ENCODE measurements at regions not wholly inside any gene's neighbourhood (a gene's known extent, or its start where the extent isn't known, plus 50 kb on each side); places are given as distances from the start of the nearest gene placed in this dataset.
"Not testable (repeated sequence)": the region's sequence is repeated elsewhere in the genome, so short reads cannot be mapped to it uniquely, and the experiment has no call there.

- H3K79me1 ChIP-seq (replicated peaks; ENCODE audit: low read length, poor library complexity, severe bottlenecking); H3K4me1 ChIP-seq (ENCODE audit: control insufficient read depth, insufficient read depth, low read depth, low read length); H2BK15ac ChIP-seq (ENCODE audit: low read depth, poor library complexity, severe bottlenecking); H3K36me3 ChIP-seq (ENCODE audit: control insufficient read depth in 1 of 2, insufficient read depth in 2 of 2, low read depth in 1 of 2, low read length in 2 of 2); H4K8ac ChIP-seq (ENCODE audit: low read length); H3K23ac ChIP-seq (ENCODE audit: low read length in 2 of 2); H2BK120ac ChIP-seq (ENCODE audit: low read depth, low read length); H2AFZ ChIP-seq (ENCODE audit: low read depth, low read length); DNase-seq; H3K9me3 ChIP-seq (ENCODE audit: control insufficient read depth, low read length); H3K9ac ChIP-seq (ENCODE audit: low read length); H2AK5ac ChIP-seq (ENCODE audit: low read length, severe bottlenecking); H3K27ac ChIP-seq (ENCODE audit: low read length, poor library complexity, severe bottlenecking); H2BK12ac ChIP-seq (ENCODE audit: low read length in 2 of 2); H3K4me2 ChIP-seq (ENCODE audit: low read length, poor library complexity, severe bottlenecking); H3K4me3 ChIP-seq (ENCODE audit: insufficient read depth in 1 of 2, low read depth in 1 of 2, low read length in 2 of 2); H4K91ac ChIP-seq (ENCODE audit: low read length); H3K4ac ChIP-seq (ENCODE audit: low read depth in 1 of 2, low read length in 2 of 2); H3K14ac ChIP-seq (ENCODE audit: low read length in 2 of 2); H3K27me3 ChIP-seq (ENCODE audit: control insufficient read depth in 1 of 2, insufficient read depth in 1 of 2, low read length in 2 of 2); H2BK5ac ChIP-seq (ENCODE audit: low read depth, low read length, poor library complexity, severe bottlenecking); H3K18ac ChIP-seq (ENCODE audit: low read depth in 1 of 2, low read length in 2 of 2): not testable (repeated sequence)
- 97% methylated on average over 13 of the region's 13 CpGs for WGBS
Observed at GRCh38 chr15:36163983-36164382, 415.4 kb upstream of the CDIN1 start.

- Histone ChIP-seq H4K8ac (ENCODE audit: low read length) (no peak overlapping the region), H3K36me3 (ENCODE audit: control insufficient read depth in 1 of 2, insufficient read depth in 2 of 2, low read depth in 1 of 2, low read length in 2 of 2) (no peaks in the 10 kb centered on the region), H3K4me2 (ENCODE audit: low read length, poor library complexity, severe bottlenecking) (no peak overlapping the region), H3K9me3 (ENCODE audit: control insufficient read depth, low read length) (no peaks in the 10 kb centered on the region), H3K27ac (ENCODE audit: low read length, poor library complexity, severe bottlenecking) (no peak overlapping the region), H3K4ac (ENCODE audit: low read depth in 1 of 2, low read length in 2 of 2) (no peak overlapping the region), H3K23ac (ENCODE audit: low read length in 2 of 2) (no peak overlapping the region), H3K79me1 (replicated peaks; ENCODE audit: low read length, poor library complexity, severe bottlenecking) (no peaks in the 10 kb centered on the region), H3K18ac (ENCODE audit: low read depth in 1 of 2, low read length in 2 of 2) (no peak overlapping the region), H2BK15ac (ENCODE audit: low read depth, poor library complexity, severe bottlenecking) (no peak overlapping the region), H2BK12ac (ENCODE audit: low read length in 2 of 2) (no peak overlapping the region), H3K9ac (ENCODE audit: low read length) (no peak overlapping the region), H2BK120ac (ENCODE audit: low read depth, low read length) (no peak overlapping the region), H2AFZ (ENCODE audit: low read depth, low read length) (no peak overlapping the region), H3K4me3 (ENCODE audit: insufficient read depth in 1 of 2, low read depth in 1 of 2, low read length in 2 of 2) (no peak overlapping the region), H4K91ac (ENCODE audit: low read length) (no peak overlapping the region), H3K27me3 (ENCODE audit: control insufficient read depth in 1 of 2, insufficient read depth in 1 of 2, low read length in 2 of 2) (no peaks in the 10 kb centered on the region), H3K14ac (ENCODE audit: low read length in 2 of 2) (no peak overlapping the region), H2AK5ac (ENCODE audit: low read length, severe bottlenecking) (no peak overlapping the region), H3K4me1 (ENCODE audit: control insufficient read depth, insufficient read depth, low read depth, low read length) (no peaks in the 10 kb centered on the region), H2BK5ac (ENCODE audit: low read depth, low read length, poor library complexity, severe bottlenecking) (no peak overlapping the region)
- 97% methylated on average over 2 of the region's 2 CpGs for WGBS
- no peak for DNase-seq
Observed at GRCh38 chr15:36172955-36173354, 406.5 kb upstream of the CDIN1 start.

- Histone ChIP-seq H3K4ac (ENCODE audit: low read depth in 1 of 2, low read length in 2 of 2) (no peak overlapping the region), H3K27ac (ENCODE audit: low read length, poor library complexity, severe bottlenecking) (no peak overlapping the region), H3K14ac (ENCODE audit: low read length in 2 of 2) (no peak overlapping the region), H2BK12ac (ENCODE audit: low read length in 2 of 2) (peak overlapping the region in 1 of 2 experiments; percentile 42), H3K4me1 (ENCODE audit: control insufficient read depth, insufficient read depth, low read depth, low read length) (no peaks in the 10 kb centered on the region), H3K79me1 (replicated peaks; ENCODE audit: low read length, poor library complexity, severe bottlenecking) (no peaks in the 10 kb centered on the region), H3K18ac (ENCODE audit: low read depth in 1 of 2, low read length in 2 of 2) (peak overlapping the region in 1 of 2 experiments; percentile 52), H3K4me3 (ENCODE audit: insufficient read depth in 1 of 2, low read depth in 1 of 2, low read length in 2 of 2) (no peak overlapping the region), H3K9ac (ENCODE audit: low read length) (no peak overlapping the region), H2AFZ (ENCODE audit: low read depth, low read length) (peak overlapping the region; percentile 11), H2BK15ac (ENCODE audit: low read depth, poor library complexity, severe bottlenecking) (no peak overlapping the region), H2BK5ac (ENCODE audit: low read depth, low read length, poor library complexity, severe bottlenecking) (no peak overlapping the region), H4K8ac (ENCODE audit: low read length) (no peak overlapping the region), H3K23ac (ENCODE audit: low read length in 2 of 2) (no peak overlapping the region), H3K36me3 (ENCODE audit: control insufficient read depth in 1 of 2, insufficient read depth in 2 of 2, low read depth in 1 of 2, low read length in 2 of 2) (no peaks in the 10 kb centered on the region), H2AK5ac (ENCODE audit: low read length, severe bottlenecking) (no peak overlapping the region), H2BK120ac (ENCODE audit: low read depth, low read length) (no peak overlapping the region), H4K91ac (ENCODE audit: low read length) (no peak overlapping the region), H3K27me3 (ENCODE audit: control insufficient read depth in 1 of 2, insufficient read depth in 1 of 2, low read length in 2 of 2) (no peaks in the 10 kb centered on the region), H3K4me2 (ENCODE audit: low read length, poor library complexity, severe bottlenecking) (no peak overlapping the region), H3K9me3 (ENCODE audit: control insufficient read depth, low read length) (no peaks in the 10 kb centered on the region)
- DNase-seq, result peak; percentile 22
- WGBS, result 85% methylated on average over 4 of the region's 8 CpGs
Observed at GRCh38 chr15:36175186-36175740, 404.2 kb upstream of the CDIN1 start.

GRCh38 chr15:36175741-36176291 is 403.6 kb upstream of the CDIN1 start:
- H3K23ac ChIP-seq (ENCODE audit: low read length in 2 of 2), result no peak overlapping the region
- H3K4me1 ChIP-seq (ENCODE audit: control insufficient read depth, insufficient read depth, low read depth, low read length), result no peaks in the 10 kb centered on the region
- H3K36me3 ChIP-seq (ENCODE audit: control insufficient read depth in 1 of 2, insufficient read depth in 2 of 2, low read depth in 1 of 2, low read length in 2 of 2), result no peaks in the 10 kb centered on the region
- no peak for DNase-seq
- H3K9ac ChIP-seq (ENCODE audit: low read length), result no peak overlapping the region
- peak overlapping the region in 1 of 2 experiments; percentile 52 for H3K18ac ChIP-seq (ENCODE audit: low read depth in 1 of 2, low read length in 2 of 2)
- H2BK5ac ChIP-seq (ENCODE audit: low read depth, low read length, poor library complexity, severe bottlenecking), result no peak overlapping the region
- no peak overlapping the region for H4K8ac ChIP-seq (ENCODE audit: low read length)
- H3K79me1 ChIP-seq (replicated peaks; ENCODE audit: low read length, poor library complexity, severe bottlenecking), result no peaks in the 10 kb centered on the region
- no peak overlapping the region for H2BK15ac ChIP-seq (ENCODE audit: low read depth, poor library complexity, severe bottlenecking)
- H2AK5ac ChIP-seq (ENCODE audit: low read length, severe bottlenecking), result no peak overlapping the region
- H2AFZ ChIP-seq (ENCODE audit: low read depth, low read length), result peak overlapping the region; percentile 11
- no peaks in the 10 kb centered on the region for H3K9me3 ChIP-seq (ENCODE audit: control insufficient read depth, low read length)
- no peak overlapping the region for H3K4me2 ChIP-seq (ENCODE audit: low read length, poor library complexity, severe bottlenecking)
- H3K14ac ChIP-seq (ENCODE audit: low read length in 2 of 2), result no peak overlapping the region
- peak overlapping the region in 1 of 2 experiments; percentile 42 for H2BK12ac ChIP-seq (ENCODE audit: low read length in 2 of 2)
- no peak overlapping the region for H3K4me3 ChIP-seq (ENCODE audit: insufficient read depth in 1 of 2, low read depth in 1 of 2, low read length in 2 of 2)
- H3K27me3 ChIP-seq (ENCODE audit: control insufficient read depth in 1 of 2, insufficient read depth in 1 of 2, low read length in 2 of 2), result no peaks in the 10 kb centered on the region
- 46% methylated on average over 2 of the region's 2 CpGs for WGBS
- H4K91ac ChIP-seq (ENCODE audit: low read length), result no peak overlapping the region
- no peak overlapping the region for H3K27ac ChIP-seq (ENCODE audit: low read length, poor library complexity, severe bottlenecking)
- H2BK120ac ChIP-seq (ENCODE audit: low read depth, low read length), result no peak overlapping the region
- H3K4ac ChIP-seq (ENCODE audit: low read depth in 1 of 2, low read length in 2 of 2), result no peak overlapping the region
